ENCODE measurements at regions not wholly inside any gene's neighbourhood (a gene's known extent, or its start where the extent isn't known, plus 50 kb on each side); places are given as distances from the start of the nearest gene placed in this dataset.

GRCh38 chr6:21808551-21809242 lies 215.1 kb downstream of the SOX4 start:
- peak; percentile 59 for DNase-seq (ENCODE audit: low read depth, low spot score)
- in situ Hi-C loops (cut with HindIII; ENCODE audit: low sequenced_read_pairs) = no loop called here
- no peak for TF ChIP-seq CTCF (IDR thresholded peaks at IDR 0.05; ENCODE audit: low read depth, low read length)

GRCh38 chr6:21811484-21811883 lies 217.9 kb downstream of the SOX4 start:
- DNase-seq (ENCODE audit: low read depth, low spot score) = no peak
- H3K4me3 ChIP-seq (ENCODE audit: low read depth, low read length) = no peak overlapping the region
- no peak for TF ChIP-seq CTCF (IDR thresholded peaks at IDR 0.05; ENCODE audit: low read depth, low read length)
- in situ Hi-C loops (cut with HindIII; ENCODE audit: low sequenced_read_pairs) = no loop called here

More at GRCh38 chr6:21808551-21809242, 215.1 kb downstream of the SOX4 start:
- H3K4me3 ChIP-seq (ENCODE audit: low read depth, low read length) = no peak overlapping the region

GRCh38 chr6:21816231-21816630 lies 222.7 kb downstream of the SOX4 start:
- no peak for TF ChIP-seq CTCF (IDR thresholded peaks at IDR 0.05; ENCODE audit: low read depth, low read length)
- no peak overlapping the region for H3K4me3 ChIP-seq (ENCODE audit: low read depth, low read length)
- in situ Hi-C loops (cut with HindIII; ENCODE audit: low sequenced_read_pairs) = no loop called here
- no peak for DNase-seq (ENCODE audit: low read depth, low spot score)

- no peak for DNase-seq (ENCODE audit: low read depth, low spot score)
- H3K4me3 ChIP-seq (ENCODE audit: low read depth, low read length) = no peak overlapping the region
- in situ Hi-C loops (cut with HindIII; ENCODE audit: low sequenced_read_pairs) = no loop called here
- TF ChIP-seq CTCF (IDR thresholded peaks at IDR 0.05; ENCODE audit: low read depth, low read length) = no peak
Measured at GRCh38 chr6:21820442-21820841, 226.9 kb downstream of the SOX4 start.

GRCh38 chr6:21823371-21823770 lies 229.8 kb downstream of the SOX4 start:
- no peak for DNase-seq (ENCODE audit: low read depth, low spot score)
- H3K4me3 ChIP-seq (ENCODE audit: low read depth, low read length) = no peak overlapping the region
- in situ Hi-C loops (cut with HindIII; ENCODE audit: low sequenced_read_pairs) = no loop called here
- TF ChIP-seq CTCF (IDR thresholded peaks at IDR 0.05; ENCODE audit: low read depth, low read length) = no peak

GRCh38 chr6:21824431-21825177 lies 231.1 kb downstream of the SOX4 start:
- DNase-seq (ENCODE audit: low read depth, low spot score) = no peak
- TF ChIP-seq CTCF (IDR thresholded peaks at IDR 0.05; ENCODE audit: low read depth, low read length) = no peak
- in situ Hi-C loops (cut with HindIII; ENCODE audit: low sequenced_read_pairs) = no loop called here
- no peak overlapping the region for H3K4me3 ChIP-seq (ENCODE audit: low read depth, low read length)
